Natural killer cell treated with Interleukin-12 subunit alpha and Interleukin-12 subunit beta and Interleukin-15 and Interleukin-18, amount 100 ng/mL, for 72 hours (primary cell): ENCODE measurements at regions not wholly inside any gene's neighbourhood (a gene's known extent, or its start where the extent isn't known, plus 50 kb on each side); places are given as distances from the start of the nearest gene placed in this dataset.

ENCODE experiments used
- ATAC-seq, 2 donors: fragments of 150-1000 bp; cut with Tn5 transposase in 1 of 2; sonication (Bioruptor Pico), chemical (Tn5 transposase) in 1 of 2; 2 replicates each; pipeline ENCODE4 v1.10.0; 2021
- DNase-seq: peaks from one replicate; pipeline ENCODE4 v3.0.0; 2022; ENCODE audit warnings: low spot score
- H3K27ac Mint-ChIP-seq, 2 donors: 1 replicate in 1 of 2; 2 replicates in 1 of 2; pipeline ENCODE4 v1.8.0; 2022; ENCODE audit warnings: mixed read lengths in 2 of 2, mild to moderate bottlenecking in 1 of 2, moderate library complexity in 1 of 2
- H3K27me3 Mint-ChIP-seq, 2 donors: 1 replicate in 1 of 2; 2 replicates in 1 of 2; pipeline ENCODE4 v1.8.0; 2022; ENCODE audit warnings: mixed read lengths in 2 of 2
- H3K36me3 Mint-ChIP-seq: one replicate; pipeline ENCODE4 v1.8.0; 2022; ENCODE audit warnings: mixed read lengths
- H3K4me1 Mint-ChIP-seq, 2 donors: 1 replicate in 1 of 2; 2 replicates in 1 of 2; pipeline ENCODE4 v1.8.0; 2022; ENCODE audit warnings: low read depth in 2 of 2, mixed read lengths in 2 of 2, mild to moderate bottlenecking in 1 of 2
- H3K4me3 Mint-ChIP-seq: one replicate; pipeline ENCODE4 v1.8.0; 2022; ENCODE audit warnings: mixed read lengths
- H3K9me3 Mint-ChIP-seq: 2 replicates; pipeline ENCODE4 v1.8.0; 2022; ENCODE audit warnings: mixed read lengths

GRCh38 chr9:81146684-81147337 lies 542.5 kb downstream of the TLE1 start:
- Mint-ChIP-seq H3K27ac (no peak overlapping the region), H3K4me3 (no peak overlapping the region), H3K4me1 (no peaks in the 10 kb centered on the region), H3K9me3 (no peaks in the 10 kb centered on the region), H3K27me3 (no peaks in the 10 kb centered on the region), H3K36me3 (no peaks in the 10 kb centered on the region)
- DNase-seq (no peak), ATAC-seq (no peak)

GRCh38 chr9:81146241-81146640 lies 543.1 kb downstream of the TLE1 start:
- Mint-ChIP-seq H3K4me1 (no peaks in the 10 kb centered on the region), H3K36me3 (no peaks in the 10 kb centered on the region)

GRCh38 chr9:81145331-81145963 lies 543.9 kb downstream of the TLE1 start:
- no peaks in the 10 kb centered on the region for H3K36me3 Mint-ChIP-seq
- H3K9me3 Mint-ChIP-seq: peaks cover 1% of the 10 kb centered on the region
- ATAC-seq (no peak), DNase-seq (no peak)
- H3K4me1 Mint-ChIP-seq: no peaks in the 10 kb centered on the region
- H3K4me3 Mint-ChIP-seq: no peak overlapping the region
- no peak overlapping the region for H3K27ac Mint-ChIP-seq
- no peaks in the 10 kb centered on the region for H3K27me3 Mint-ChIP-seq

More at GRCh38 chr9:81146241-81146640, 543.1 kb downstream of the TLE1 start:
- H3K27me3 Mint-ChIP-seq: no peaks in the 10 kb centered on the region
- no peaks in the 10 kb centered on the region for H3K9me3 Mint-ChIP-seq
- no peak for DNase-seq
- no peak overlapping the region for H3K4me3 Mint-ChIP-seq
- ATAC-seq: no peak
- no peak overlapping the region for H3K27ac Mint-ChIP-seq

GRCh38 chr9:81141961-81142360 lies 547.4 kb downstream of the TLE1 start:
- DNase-seq: no peak
- ATAC-seq: no peak
- H3K4me3 Mint-ChIP-seq: no peak overlapping the region
- H3K27me3 Mint-ChIP-seq: no peaks in the 10 kb centered on the region
- no peak overlapping the region for H3K27ac Mint-ChIP-seq
- H3K9me3 Mint-ChIP-seq: peaks cover 4% of the 10 kb centered on the region
- H3K36me3 Mint-ChIP-seq: no peaks in the 10 kb centered on the region
- no peaks in the 10 kb centered on the region for H3K4me1 Mint-ChIP-seq

- no peak for ATAC-seq
- H3K27ac Mint-ChIP-seq: no peak overlapping the region
- no peak for DNase-seq
- H3K4me1 Mint-ChIP-seq: no peaks in the 10 kb centered on the region
- H3K9me3 Mint-ChIP-seq: peaks cover 4% of the 10 kb centered on the region
- H3K4me3 Mint-ChIP-seq: no peak overlapping the region
- H3K27me3 Mint-ChIP-seq: no peaks in the 10 kb centered on the region
- no peaks in the 10 kb centered on the region for H3K36me3 Mint-ChIP-seq
Observed at GRCh38 chr9:81137976-81138568, 551.3 kb downstream of the TLE1 start.

- Mint-ChIP-seq H3K36me3 (no peaks in the 10 kb centered on the region), H3K4me3 (no peak overlapping the region), H3K4me1 (no peaks in the 10 kb centered on the region), H3K27me3 (no peaks in the 10 kb centered on the region), H3K9me3 (peaks cover 8% of the 10 kb centered on the region), H3K27ac (no peak overlapping the region)
- no peak for DNase-seq
- no peak for ATAC-seq
Observed at GRCh38 chr9:81132796-81133195, 556.6 kb downstream of the TLE1 start.

GRCh38 chr9:81132318-81132717 lies 557.0 kb downstream of the TLE1 start:
- ATAC-seq: no peak
- H3K9me3 Mint-ChIP-seq: peaks cover 8% of the 10 kb centered on the region
- H3K27ac Mint-ChIP-seq: no peak overlapping the region
- DNase-seq: no peak
- no peaks in the 10 kb centered on the region for H3K27me3 Mint-ChIP-seq
- H3K36me3 Mint-ChIP-seq: no peaks in the 10 kb centered on the region
- no peaks in the 10 kb centered on the region for H3K4me1 Mint-ChIP-seq
- H3K4me3 Mint-ChIP-seq: no peak overlapping the region

GRCh38 chr9:81128701-81129100 lies 560.6 kb downstream of the TLE1 start:
- no peaks in the 10 kb centered on the region for H3K36me3 Mint-ChIP-seq
- DNase-seq (no peak), ATAC-seq (no peak)
- no peaks in the 10 kb centered on the region for H3K4me1 Mint-ChIP-seq
- H3K27me3 Mint-ChIP-seq: no peaks in the 10 kb centered on the region
- peaks cover 8% of the 10 kb centered on the region for H3K9me3 Mint-ChIP-seq
- H3K4me3 Mint-ChIP-seq: no peak overlapping the region
- H3K27ac Mint-ChIP-seq: no peak overlapping the region

- Mint-ChIP-seq H3K9me3 (peaks cover 8% of the 10 kb centered on the region), H3K27me3 (no peaks in the 10 kb centered on the region), H3K4me1 (no peaks in the 10 kb centered on the region), H3K4me3 (no peak overlapping the region), H3K27ac (no peak overlapping the region), H3K36me3 (no peaks in the 10 kb centered on the region)
- DNase-seq: no peak
- ATAC-seq: no peak
Observed at GRCh38 chr9:81125446-81126092, 563.8 kb downstream of the TLE1 start.

GRCh38 chr9:81123526-81123925 lies 565.8 kb downstream of the TLE1 start:
- no peaks in the 10 kb centered on the region for H3K36me3 Mint-ChIP-seq
- DNase-seq (no peak), ATAC-seq (no peak)
- H3K9me3 Mint-ChIP-seq: peaks cover 4% of the 10 kb centered on the region
- H3K4me1 Mint-ChIP-seq: no peaks in the 10 kb centered on the region
- H3K4me3 Mint-ChIP-seq: no peak overlapping the region
- no peaks in the 10 kb centered on the region for H3K27me3 Mint-ChIP-seq
- no peak overlapping the region for H3K27ac Mint-ChIP-seq

GRCh38 chr9:81122749-81123148 lies 566.6 kb downstream of the TLE1 start:
- Mint-ChIP-seq H3K4me3 (no peak overlapping the region), H3K27me3 (no peaks in the 10 kb centered on the region), H3K9me3 (no peaks in the 10 kb centered on the region), H3K27ac (no peak overlapping the region), H3K36me3 (no peaks in the 10 kb centered on the region), H3K4me1 (no peaks in the 10 kb centered on the region)
- DNase-seq: no peak
- peak; percentile 15 to 33 for ATAC-seq

- Mint-ChIP-seq H3K4me3 (no peak overlapping the region), H3K4me1 (no peaks in the 10 kb centered on the region), H3K9me3 (peaks cover 2% of the 10 kb centered on the region), H3K27ac (no peak overlapping the region), H3K27me3 (no peaks in the 10 kb centered on the region), H3K36me3 (no peaks in the 10 kb centered on the region)
- DNase-seq: no peak
- no peak for ATAC-seq
Observed at GRCh38 chr9:81119591-81119990, 569.8 kb downstream of the TLE1 start.

GRCh38 chr9:81118416-81118815 lies 570.9 kb downstream of the TLE1 start:
- H3K27me3 Mint-ChIP-seq: no peaks in the 10 kb centered on the region
- no peak overlapping the region for H3K4me3 Mint-ChIP-seq
- peaks cover 2% of the 10 kb centered on the region for H3K9me3 Mint-ChIP-seq
- H3K27ac Mint-ChIP-seq: no peak overlapping the region
- DNase-seq (no peak), ATAC-seq (no peak)
- H3K36me3 Mint-ChIP-seq: no peaks in the 10 kb centered on the region
- H3K4me1 Mint-ChIP-seq: peaks cover 3% of the 10 kb centered on the region in 2 donors
